Activated naive CD4-positive, alpha-beta T cell treated with anti-CD3 and anti-CD28 coated beads, Interleukin-2, amount 50 U/mL, for 24 hours (primary cell): ENCODE measurements at regions not wholly inside any gene's neighbourhood (a gene's known extent, or its start where the extent isn't known, plus 50 kb on each side); places are given as distances from the start of the nearest gene placed in this dataset.
"Not testable (repeated sequence)": the region's sequence is repeated elsewhere in the genome, so short reads cannot be mapped to it uniquely, and the experiment has no call there.

Source experiments
- H3K27ac Mint-ChIP-seq: one replicate; pipeline ENCODE4 v1.8.0; 2021; ENCODE audit warnings: mild to moderate bottlenecking, mixed read lengths
- H3K27me3 Mint-ChIP-seq: one replicate; pipeline ENCODE4 v1.8.0; 2021; ENCODE audit warnings: mixed read lengths
- H3K36me3 Mint-ChIP-seq: one replicate; pipeline ENCODE4 v1.8.0; 2021; ENCODE audit warnings: mixed read lengths
- H3K4me1 Mint-ChIP-seq: one replicate; pipeline ENCODE4 v1.8.0; 2021; ENCODE audit warnings: mixed read lengths
- H3K4me3 Mint-ChIP-seq: one replicate; pipeline ENCODE4 v1.8.0; 2021; ENCODE audit warnings: mild to moderate bottlenecking, mixed read lengths
- H3K9me3 Mint-ChIP-seq: one replicate; pipeline ENCODE4 v1.8.0; 2021; ENCODE audit warnings: mixed read lengths

- Mint-ChIP-seq H3K9me3 (no peaks in the 10 kb centered on the region), H3K4me3 (no peak overlapping the region), H3K36me3 (no peaks in the 10 kb centered on the region), H3K27me3 (no peaks in the 10 kb centered on the region), H3K27ac (no peak overlapping the region), H3K4me1 (no peaks in the 10 kb centered on the region)
Measured at GRCh38 chr4:177182728-177183127, 126.9 kb upstream of the NEIL3 start.

- no peak overlapping the region for H3K4me3 Mint-ChIP-seq
Measured at GRCh38 chr4:177185151-177185550, 124.5 kb upstream of the NEIL3 start.

GRCh38 chr4:177185579-177185978 is 124.1 kb upstream of the NEIL3 start:
- no peaks in the 10 kb centered on the region for H3K27me3 Mint-ChIP-seq
- no peaks in the 10 kb centered on the region for H3K9me3 Mint-ChIP-seq
- H3K27ac Mint-ChIP-seq, result no peak overlapping the region
- no peaks in the 10 kb centered on the region for H3K36me3 Mint-ChIP-seq
- H3K4me1 Mint-ChIP-seq, result no peaks in the 10 kb centered on the region
- no peak overlapping the region for H3K4me3 Mint-ChIP-seq

More at GRCh38 chr4:177185151-177185550, 124.5 kb upstream of the NEIL3 start:
- no peaks in the 10 kb centered on the region for H3K27me3 Mint-ChIP-seq
- no peak overlapping the region for H3K27ac Mint-ChIP-seq
- no peaks in the 10 kb centered on the region for H3K4me1 Mint-ChIP-seq
- H3K9me3 Mint-ChIP-seq, result no peaks in the 10 kb centered on the region
- H3K36me3 Mint-ChIP-seq, result no peaks in the 10 kb centered on the region

GRCh38 chr4:177187371-177187770 is 122.3 kb upstream of the NEIL3 start:
- Mint-ChIP-seq H3K27me3 (no peaks in the 10 kb centered on the region), H3K36me3 (no peaks in the 10 kb centered on the region), H3K9me3 (no peaks in the 10 kb centered on the region), H3K27ac (no peak overlapping the region), H3K4me3 (no peak overlapping the region), H3K4me1 (no peaks in the 10 kb centered on the region)

GRCh38 chr4:177190995-177191580 is 118.6 kb upstream of the NEIL3 start:
- Mint-ChIP-seq H3K27me3 (no peaks in the 10 kb centered on the region), H3K4me3 (no peak overlapping the region), H3K36me3 (no peaks in the 10 kb centered on the region), H3K9me3 (no peaks in the 10 kb centered on the region), H3K4me1 (no peaks in the 10 kb centered on the region), H3K27ac (no peak overlapping the region)

GRCh38 chr4:177191586-177191985 is 118.1 kb upstream of the NEIL3 start:
- Mint-ChIP-seq H3K27me3 (no peaks in the 10 kb centered on the region), H3K4me3 (no peak overlapping the region), H3K27ac (no peak overlapping the region), H3K4me1 (no peaks in the 10 kb centered on the region), H3K36me3 (no peaks in the 10 kb centered on the region), H3K9me3 (no peaks in the 10 kb centered on the region)

- H3K9me3 Mint-ChIP-seq, result no peaks in the 10 kb centered on the region
- no peaks in the 10 kb centered on the region for H3K36me3 Mint-ChIP-seq
- no peak overlapping the region for H3K4me3 Mint-ChIP-seq
- H3K4me1 Mint-ChIP-seq, result no peaks in the 10 kb centered on the region
- H3K27ac Mint-ChIP-seq, result no peak overlapping the region
- H3K27me3 Mint-ChIP-seq, result no peaks in the 10 kb centered on the region
Measured at GRCh38 chr4:177191991-177192390, 117.7 kb upstream of the NEIL3 start.

GRCh38 chr4:177193024-177193715 is 116.5 kb upstream of the NEIL3 start:
- not testable (repeated sequence) for H3K9me3 Mint-ChIP-seq, H3K4me1 Mint-ChIP-seq, H3K4me3 Mint-ChIP-seq, H3K27ac Mint-ChIP-seq, H3K27me3 Mint-ChIP-seq, H3K36me3 Mint-ChIP-seq

GRCh38 chr4:177194906-177195305 is 114.8 kb upstream of the NEIL3 start:
- Mint-ChIP-seq H3K4me1 (no peaks in the 10 kb centered on the region), H3K36me3 (no peaks in the 10 kb centered on the region), H3K27me3 (no peaks in the 10 kb centered on the region), H3K27ac (no peak overlapping the region), H3K4me3 (no peak overlapping the region), H3K9me3 (peaks cover 5% of the 10 kb centered on the region)

- Mint-ChIP-seq H3K36me3 (no peaks in the 10 kb centered on the region), H3K9me3 (peaks cover 5% of the 10 kb centered on the region), H3K4me3 (no peak overlapping the region), H3K27me3 (no peaks in the 10 kb centered on the region), H3K27ac (no peak overlapping the region), H3K4me1 (no peaks in the 10 kb centered on the region)
Measured at GRCh38 chr4:177196615-177197014, 113.1 kb upstream of the NEIL3 start.

GRCh38 chr4:177201614-177202013 is 108.1 kb upstream of the NEIL3 start:
- H3K9me3 Mint-ChIP-seq, result peaks cover 12% of the 10 kb centered on the region
- no peak overlapping the region for H3K4me3 Mint-ChIP-seq
- no peaks in the 10 kb centered on the region for H3K27me3 Mint-ChIP-seq
- H3K4me1 Mint-ChIP-seq, result no peaks in the 10 kb centered on the region
- no peak overlapping the region for H3K27ac Mint-ChIP-seq
- no peaks in the 10 kb centered on the region for H3K36me3 Mint-ChIP-seq

GRCh38 chr4:177204126-177204525 is 105.5 kb upstream of the NEIL3 start:
- Mint-ChIP-seq H3K27ac (no peak overlapping the region), H3K4me1 (no peaks in the 10 kb centered on the region), H3K9me3 (peaks cover 7% of the 10 kb centered on the region), H3K36me3 (no peaks in the 10 kb centered on the region), H3K4me3 (no peak overlapping the region), H3K27me3 (no peaks in the 10 kb centered on the region)

GRCh38 chr4:177214935-177215334 is 94.7 kb upstream of the NEIL3 start:
- no peak overlapping the region for H3K4me3 Mint-ChIP-seq
- no peaks in the 10 kb centered on the region for H3K9me3 Mint-ChIP-seq
- no peaks in the 10 kb centered on the region for H3K4me1 Mint-ChIP-seq
- H3K36me3 Mint-ChIP-seq, result no peaks in the 10 kb centered on the region
- no peak overlapping the region for H3K27ac Mint-ChIP-seq
- H3K27me3 Mint-ChIP-seq, result peaks cover 2% of the 10 kb centered on the region

- H3K4me1 Mint-ChIP-seq, result no peaks in the 10 kb centered on the region
- H3K27ac Mint-ChIP-seq, result no peak overlapping the region
- H3K4me3 Mint-ChIP-seq, result no peak overlapping the region
- no peaks in the 10 kb centered on the region for H3K9me3 Mint-ChIP-seq
- no peaks in the 10 kb centered on the region for H3K27me3 Mint-ChIP-seq
- H3K36me3 Mint-ChIP-seq, result no peaks in the 10 kb centered on the region
Measured at GRCh38 chr4:177220376-177220775, 89.3 kb upstream of the NEIL3 start.

GRCh38 chr4:177222781-177223180 is 86.9 kb upstream of the NEIL3 start:
- H3K4me3 Mint-ChIP-seq, result no peak overlapping the region
- no peaks in the 10 kb centered on the region for H3K36me3 Mint-ChIP-seq
- no peak overlapping the region for H3K27ac Mint-ChIP-seq
- H3K9me3 Mint-ChIP-seq, result no peaks in the 10 kb centered on the region
- no peaks in the 10 kb centered on the region for H3K4me1 Mint-ChIP-seq
- no peaks in the 10 kb centered on the region for H3K27me3 Mint-ChIP-seq

GRCh38 chr4:177225605-177226004 is 84.1 kb upstream of the NEIL3 start:
- Mint-ChIP-seq H3K27ac (no peak overlapping the region), H3K9me3 (no peaks in the 10 kb centered on the region), H3K4me1 (peaks cover 8% of the 10 kb centered on the region), H3K36me3 (no peaks in the 10 kb centered on the region), H3K27me3 (no peaks in the 10 kb centered on the region), H3K4me3 (no peak overlapping the region)

GRCh38 chr4:177227636-177228035 is 82.0 kb upstream of the NEIL3 start:
- Mint-ChIP-seq H3K27ac (no peak overlapping the region), H3K4me1 (peaks cover 8% of the 10 kb centered on the region), H3K4me3 (no peak overlapping the region), H3K9me3 (no peaks in the 10 kb centered on the region), H3K36me3 (no peaks in the 10 kb centered on the region), H3K27me3 (no peaks in the 10 kb centered on the region)
